Mesenchymal stem cell (in vitro differentiated cells and primary cell): ENCODE measurements at regions not wholly inside any gene's neighbourhood (a gene's known extent, or its start where the extent isn't known, plus 50 kb on each side); places are given as distances from the start of the nearest gene placed in this dataset.
"Not testable (repeated sequence)": the region's sequence is repeated elsewhere in the genome, so short reads cannot be mapped to it uniquely, and the experiment has no call there.

ENCODE experiments used
- DNase-seq: peaks from one replicate; pipeline ENCODE4 v3.0.0-alpha.2; 2013
- H2AFZ ChIP-seq: one replicate; pipeline ENCODE4 v1.6.1; 2013; ENCODE audit warnings: low read depth, mild to moderate bottlenecking, control low read depth, inconsistent platforms, low read length, moderate library complexity
- H2AK5ac ChIP-seq: 2 replicates; pipeline ENCODE4 v1.6.1; 2013; ENCODE audit warnings: low read length, moderate library complexity, mild to moderate bottlenecking, inconsistent platforms; ENCODE audit not compliant: severe bottlenecking
- H2BK120ac ChIP-seq: one replicate; pipeline ENCODE4 v1.6.1; 2013; ENCODE audit warnings: low read depth, mild to moderate bottlenecking, inconsistent platforms, low read length, moderate library complexity
- H2BK12ac ChIP-seq, 2 experiments: one replicate each; pipeline ENCODE4 v1.6.1; 2013; ENCODE audit warnings: inconsistent platforms in 2 of 2, low read length in 2 of 2, mild to moderate bottlenecking in 2 of 2, moderate library complexity in 2 of 2, control low read depth in 1 of 2
- H2BK15ac ChIP-seq: one replicate; pipeline ENCODE4 v1.6.1; 2013; ENCODE audit warnings: mild to moderate bottlenecking, low read depth, inconsistent platforms; ENCODE audit not compliant: poor library complexity, severe bottlenecking
- H2BK5ac ChIP-seq: 2 replicates; pipeline ENCODE4 v1.6.1; 2013; ENCODE audit warnings: low read depth, mild to moderate bottlenecking, low read length, control low read depth, inconsistent platforms; ENCODE audit not compliant: poor library complexity, severe bottlenecking
- H3K14ac ChIP-seq, 2 experiments: one replicate each; pipeline ENCODE4 v1.6.1; 2013; ENCODE audit warnings: inconsistent platforms in 2 of 2, low read length in 2 of 2, control low read depth in 1 of 2, mild to moderate bottlenecking in 1 of 2, moderate library complexity in 1 of 2
- H3K18ac ChIP-seq, 2 experiments: one replicate each; pipeline ENCODE4 v1.6.1; 2013; ENCODE audit warnings: inconsistent platforms in 2 of 2, low read length in 2 of 2, control low read depth in 1 of 2, low read depth in 1 of 2, mild to moderate bottlenecking in 1 of 2
- H3K23ac ChIP-seq, 2 experiments: one replicate each; pipeline ENCODE4 v1.6.1; 2013; ENCODE audit warnings: inconsistent platforms in 2 of 2, low read length in 2 of 2, mild to moderate bottlenecking in 2 of 2, moderate library complexity in 2 of 2, control low read depth in 1 of 2
- H3K27ac ChIP-seq: 2 replicates; pipeline ENCODE4 v1.5.1; 2013; ENCODE audit warnings: mild to moderate bottlenecking, moderate library complexity, low read length, control low read depth, inconsistent platforms; ENCODE audit not compliant: poor library complexity, severe bottlenecking
- H3K27me3 ChIP-seq, 2 experiments: 2 replicates each; pipeline versions ENCODE4 v1.6.1 to v1.7.0; 2013; ENCODE audit warnings: low read length in 2 of 2, mild to moderate bottlenecking in 2 of 2, moderate library complexity in 2 of 2, control low read depth in 1 of 2, inconsistent platforms in 1 of 2; ENCODE audit not compliant: control insufficient read depth in 1 of 2, insufficient read depth in 1 of 2
- H3K36me3 ChIP-seq, 2 experiments: 2 replicates each; pipeline versions ENCODE4 v1.6.1 to v1.7.0; 2013; ENCODE audit warnings: low read length in 2 of 2, control low read depth in 1 of 2, inconsistent platforms in 1 of 2, low read depth in 1 of 2, mild to moderate bottlenecking in 1 of 2; ENCODE audit not compliant: insufficient read depth in 2 of 2, control insufficient read depth in 1 of 2
- H3K4ac ChIP-seq, 2 experiments: one replicate each; pipeline ENCODE4 v1.6.1; 2013; ENCODE audit warnings: inconsistent platforms in 2 of 2, low read length in 2 of 2, mild to moderate bottlenecking in 2 of 2, moderate library complexity in 2 of 2, control low read depth in 1 of 2, low read depth in 1 of 2
- H3K4me1 ChIP-seq: 2 replicates; pipeline ENCODE4 v1.6.1; 2013; ENCODE audit warnings: low read depth, low read length, control low read depth; ENCODE audit not compliant: control insufficient read depth, insufficient read depth
- H3K4me2 ChIP-seq: 2 replicates; pipeline ENCODE4 v1.6.1; 2013; ENCODE audit warnings: low read length, mild to moderate bottlenecking, inconsistent platforms; ENCODE audit not compliant: poor library complexity, severe bottlenecking
- H3K4me3 ChIP-seq, 2 experiments: 2 replicates each; pipeline versions ENCODE4 v1.5.1 to v1.7.0; 2013; ENCODE audit warnings: low read length in 2 of 2, mild to moderate bottlenecking in 2 of 2, control low read depth in 1 of 2, low read depth in 1 of 2; ENCODE audit not compliant: insufficient read depth in 1 of 2
- H3K79me1 ChIP-seq: replicated peaks from 2 replicates; pipeline ENCODE4 v1.6.1; 2013; ENCODE audit warnings: mild to moderate bottlenecking, control low read depth, low read length, inconsistent platforms; ENCODE audit not compliant: poor library complexity, severe bottlenecking
- H3K9ac ChIP-seq: 2 replicates; pipeline ENCODE4 v1.7.0; 2013; ENCODE audit warnings: mild to moderate bottlenecking, low read length, moderate library complexity
- H3K9me3 ChIP-seq: 2 replicates; pipeline ENCODE4 v1.7.0; 2013; ENCODE audit warnings: mild to moderate bottlenecking, low read length; ENCODE audit not compliant: control insufficient read depth
- H4K8ac ChIP-seq: one replicate; pipeline ENCODE4 v1.6.1; 2013; ENCODE audit warnings: inconsistent platforms, mild to moderate bottlenecking, low read length, moderate library complexity
- H4K91ac ChIP-seq: one replicate; pipeline ENCODE4 v1.6.1; 2013; ENCODE audit warnings: mild to moderate bottlenecking, low read length, inconsistent platforms
- WGBS: methylation state at CpG from one replicate; pipeline ENCODE4 v1.1.7; 2013; ENCODE audit warnings: mixed read lengths; 5-methylcytosine and 5-hydroxymethylcytosine counted together

- H3K4me1 ChIP-seq, H3K4ac ChIP-seq, H3K4me2 ChIP-seq, H3K4me3 ChIP-seq, H2AK5ac ChIP-seq, H3K9me3 ChIP-seq, H3K14ac ChIP-seq, H4K8ac ChIP-seq, H2BK5ac ChIP-seq, H3K27me3 ChIP-seq, H2BK12ac ChIP-seq, H3K23ac ChIP-seq, DNase-seq, H3K79me1 ChIP-seq, H3K36me3 ChIP-seq, H4K91ac ChIP-seq, H2BK15ac ChIP-seq, H3K18ac ChIP-seq, H2AFZ ChIP-seq, H3K9ac ChIP-seq, H3K27ac ChIP-seq, H2BK120ac ChIP-seq: not testable (repeated sequence)
Observed at GRCh38 chr4:29378237-29378636, 1341.9 kb upstream of the PCDH7 start.

- Histone ChIP-seq H3K79me1 (no peaks in the 10 kb centered on the region), H3K4ac (no peak overlapping the region), H3K18ac (no peak overlapping the region), H3K9me3 (peaks cover 16% of the 10 kb centered on the region), H3K27me3 (no peaks in the 10 kb centered on the region), H3K23ac (no peak overlapping the region), H3K36me3 (no peaks in the 10 kb centered on the region), H2AK5ac (no peak overlapping the region), H2BK120ac (no peak overlapping the region), H4K91ac (no peak overlapping the region), H3K4me2 (no peak overlapping the region), H3K4me1 (no peaks in the 10 kb centered on the region), H2BK15ac (no peak overlapping the region), H3K27ac (no peak overlapping the region), H4K8ac (no peak overlapping the region), H2AFZ (no peak overlapping the region), H3K4me3 (no peak overlapping the region), H3K14ac (no peak overlapping the region), H3K9ac (no peak overlapping the region), H2BK5ac (no peak overlapping the region), H2BK12ac (no peak overlapping the region)
- DNase-seq: no peak
- 100% methylated on average over 1 of the region's 1 CpG for WGBS
Observed at GRCh38 chr4:29390921-29391320, 1329.2 kb upstream of the PCDH7 start.

GRCh38 chr4:29405116-29405515 is 1315.1 kb upstream of the PCDH7 start:
- Histone ChIP-seq H3K9ac (no peak overlapping the region), H4K8ac (no peak overlapping the region), H2BK12ac (no peak overlapping the region), H3K4me3 (no peak overlapping the region), H2BK120ac (no peak overlapping the region), H3K18ac (no peak overlapping the region), H2BK15ac (no peak overlapping the region), H3K4ac (no peak overlapping the region), H3K4me1 (no peaks in the 10 kb centered on the region), H4K91ac (no peak overlapping the region), H3K27ac (no peak overlapping the region), H3K14ac (no peak overlapping the region), H3K79me1 (no peaks in the 10 kb centered on the region), H2AFZ (no peak overlapping the region), H3K23ac (no peak overlapping the region), H3K36me3 (no peaks in the 10 kb centered on the region), H3K27me3 (no peaks in the 10 kb centered on the region), H2BK5ac (no peak overlapping the region), H3K4me2 (no peak overlapping the region), H2AK5ac (no peak overlapping the region), H3K9me3 (no peaks in the 10 kb centered on the region)
- WGBS: no CpG with 5 or more reads among the region's 3 CpGs
- DNase-seq: no peak

GRCh38 chr4:29415771-29416170 is 1304.4 kb upstream of the PCDH7 start:
- Histone ChIP-seq H3K79me1 (no peaks in the 10 kb centered on the region), H4K8ac (no peak overlapping the region), H2BK12ac (no peak overlapping the region), H3K9me3 (no peaks in the 10 kb centered on the region), H3K4me1 (no peaks in the 10 kb centered on the region), H2BK15ac (no peak overlapping the region), H4K91ac (no peak overlapping the region), H3K27me3 (no peaks in the 10 kb centered on the region), H3K27ac (no peak overlapping the region), H2AK5ac (no peak overlapping the region), H3K18ac (no peak overlapping the region), H3K14ac (no peak overlapping the region), H2BK120ac (no peak overlapping the region), H2BK5ac (no peak overlapping the region), H2AFZ (no peak overlapping the region), H3K36me3 (no peaks in the 10 kb centered on the region), H3K4ac (no peak overlapping the region), H3K23ac (no peak overlapping the region), H3K4me2 (no peak overlapping the region), H3K4me3 (no peak overlapping the region), H3K9ac (no peak overlapping the region)
- no peak for DNase-seq
- 92% methylated on average over 2 of the region's 3 CpGs for WGBS
